ENCODE measurements at regions not wholly inside any gene's neighbourhood (a gene's known extent, or its start where the extent isn't known, plus 50 kb on each side); places are given as distances from the start of the nearest gene placed in this dataset.

DNA sequence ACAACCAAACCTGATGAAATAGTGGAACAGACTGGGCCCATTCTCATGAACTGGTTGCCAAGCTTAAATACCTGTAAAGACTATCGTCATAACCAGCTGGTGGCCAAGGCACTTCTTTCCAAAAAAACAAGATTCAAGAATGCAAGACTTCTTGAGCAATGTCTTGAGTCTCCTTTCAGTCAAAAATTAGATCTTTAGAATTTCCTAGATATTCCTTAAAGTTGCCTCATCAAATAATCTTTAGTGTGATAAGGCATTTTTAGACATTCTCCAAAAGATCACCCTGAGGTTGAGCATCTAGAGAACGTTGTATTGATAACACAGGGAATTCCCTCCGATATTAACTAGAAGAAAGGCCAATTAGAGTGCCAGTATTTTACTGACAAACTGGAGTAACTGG is 236.4 kb upstream of the MEX3C start:
- Mint-ChIP-seq H3K36me3 (ENCODE audit: insufficient read depth) (no peaks in the 10 kb centered on the region), H3K4me3 (no peak overlapping the region), H3K27me3 (ENCODE audit: low read depth) (peaks cover 19% of the 10 kb centered on the region), H3K9me3 (no peaks in the 10 kb centered on the region), H3K4me1 (ENCODE audit: low read depth) (no peaks in the 10 kb centered on the region)
- ATAC-seq, result no peak
- no peak for DNase-seq

- Mint-ChIP-seq H3K4me3 (no peak overlapping the region), H3K4me1 (ENCODE audit: low read depth) (no peaks in the 10 kb centered on the region), H3K36me3 (ENCODE audit: insufficient read depth) (no peaks in the 10 kb centered on the region), H3K27me3 (ENCODE audit: low read depth) (peaks cover 21% of the 10 kb centered on the region), H3K9me3 (no peaks in the 10 kb centered on the region)
- ATAC-seq, result no peak
- no peak for DNase-seq
Measured at GRCh38 chr18:51437280-51438271, 240.1 kb upstream of the MEX3C start.

DNA sequence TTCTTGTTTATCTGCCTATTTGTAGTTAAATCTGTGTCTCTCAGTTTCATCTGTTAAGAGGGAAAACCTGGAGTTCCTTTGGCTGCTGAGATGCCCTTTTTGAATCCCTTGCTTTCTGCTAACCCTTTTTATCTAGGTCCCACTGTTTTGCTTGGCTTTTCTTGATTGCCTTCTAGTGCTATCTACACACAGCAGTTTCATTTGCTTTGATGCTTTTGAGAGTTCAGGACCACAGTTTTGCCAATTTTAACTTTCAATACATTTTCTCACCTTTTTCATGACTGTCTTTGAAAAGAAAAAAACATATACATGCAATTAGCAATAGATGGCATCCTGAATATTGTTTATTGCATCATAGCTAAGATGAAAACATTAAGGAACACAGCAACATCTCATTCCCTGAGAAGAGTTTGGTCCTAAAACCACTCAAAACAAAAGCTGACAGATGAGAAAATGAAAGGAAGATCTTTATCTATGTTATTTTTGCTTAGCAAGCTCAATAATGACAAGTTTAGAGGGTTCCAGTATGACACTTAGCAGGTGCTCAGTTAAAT is 241.4 kb upstream of the MEX3C start:
- ATAC-seq (no peak), DNase-seq (no peak)
- Mint-ChIP-seq H3K4me3 (no peak overlapping the region), H3K9me3 (no peaks in the 10 kb centered on the region), H3K36me3 (ENCODE audit: insufficient read depth) (no peaks in the 10 kb centered on the region), H3K4me1 (ENCODE audit: low read depth) (no peaks in the 10 kb centered on the region), H3K27me3 (ENCODE audit: low read depth) (peaks cover 23% of the 10 kb centered on the region)

DNA sequence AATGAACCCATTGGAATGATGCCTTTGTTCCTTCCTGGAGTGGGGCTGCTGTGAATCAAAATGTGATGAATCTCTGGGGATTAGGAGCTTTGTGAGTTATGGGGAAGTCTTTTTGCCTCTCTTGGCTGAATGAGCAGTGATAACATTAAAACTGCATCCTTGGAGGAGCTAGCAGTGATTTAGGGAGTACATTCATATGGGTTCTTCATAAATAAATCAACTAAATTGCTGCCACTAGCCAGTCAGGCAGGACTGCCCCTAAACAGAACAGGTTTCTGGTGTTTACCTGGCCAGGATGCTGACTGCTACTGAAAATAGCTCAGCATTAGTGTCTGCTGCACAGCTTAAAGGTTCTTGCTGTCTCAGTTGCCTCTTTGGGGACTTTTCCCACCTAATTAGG is 244.5 kb upstream of the MEX3C start:
- H3K9me3 Mint-ChIP-seq, result no peaks in the 10 kb centered on the region
- ATAC-seq, result no peak
- peaks cover 18% of the 10 kb centered on the region for H3K27me3 Mint-ChIP-seq (ENCODE audit: low read depth)
- H3K4me3 Mint-ChIP-seq, result no peak overlapping the region
- no peak for DNase-seq
- H3K36me3 Mint-ChIP-seq (ENCODE audit: insufficient read depth), result no peaks in the 10 kb centered on the region
- H3K4me1 Mint-ChIP-seq (ENCODE audit: low read depth), result no peaks in the 10 kb centered on the region

GRCh38 chr18:51446571-51447210 is 249.2 kb upstream of the MEX3C start:
- ATAC-seq, result no peak
- DNase-seq, result no peak
- H3K36me3 Mint-ChIP-seq (ENCODE audit: insufficient read depth), result no peaks in the 10 kb centered on the region
- no peaks in the 10 kb centered on the region for H3K9me3 Mint-ChIP-seq
- no peaks in the 10 kb centered on the region for H3K4me1 Mint-ChIP-seq (ENCODE audit: low read depth)
- peaks cover 5% of the 10 kb centered on the region for H3K27me3 Mint-ChIP-seq (ENCODE audit: low read depth)
- H3K4me3 Mint-ChIP-seq, result no peak overlapping the region

GRCh38 chr18:51447351-51448342 is 250.2 kb upstream of the MEX3C start:
- ATAC-seq (no peak), DNase-seq (no peak)
- Mint-ChIP-seq H3K36me3 (ENCODE audit: insufficient read depth) (no peaks in the 10 kb centered on the region), H3K4me3 (no peak overlapping the region), H3K4me1 (ENCODE audit: low read depth) (no peaks in the 10 kb centered on the region), H3K27me3 (ENCODE audit: low read depth) (peaks cover 4% of the 10 kb centered on the region), H3K9me3 (no peaks in the 10 kb centered on the region)

DNA sequence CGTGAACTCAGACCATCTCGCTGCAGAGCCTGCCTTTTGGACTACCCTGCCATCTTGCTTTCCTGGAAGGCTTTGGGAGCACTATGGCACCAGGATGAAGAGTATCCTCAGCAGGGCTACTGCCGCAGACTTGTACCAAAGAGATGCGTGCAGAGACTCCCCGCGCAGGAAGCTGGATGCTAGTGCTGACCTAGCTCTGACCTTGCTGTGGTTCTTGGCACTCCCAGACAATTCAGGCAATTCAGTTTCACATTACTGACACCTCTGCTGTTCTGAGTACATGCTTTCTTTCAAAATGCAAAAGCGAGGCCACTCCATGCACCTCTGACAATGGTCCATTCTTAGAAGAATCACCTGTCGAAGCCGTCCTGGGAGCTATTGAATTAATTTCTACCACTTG is 251.5 kb upstream of the MEX3C start:
- H3K4me1 Mint-ChIP-seq (ENCODE audit: low read depth), result no peaks in the 10 kb centered on the region
- no peaks in the 10 kb centered on the region for H3K36me3 Mint-ChIP-seq (ENCODE audit: insufficient read depth)
- ATAC-seq (no peak), DNase-seq (no peak)
- H3K9me3 Mint-ChIP-seq, result no peaks in the 10 kb centered on the region
- H3K4me3 Mint-ChIP-seq, result no peak overlapping the region
- no peaks in the 10 kb centered on the region for H3K27me3 Mint-ChIP-seq (ENCODE audit: low read depth)

DNA sequence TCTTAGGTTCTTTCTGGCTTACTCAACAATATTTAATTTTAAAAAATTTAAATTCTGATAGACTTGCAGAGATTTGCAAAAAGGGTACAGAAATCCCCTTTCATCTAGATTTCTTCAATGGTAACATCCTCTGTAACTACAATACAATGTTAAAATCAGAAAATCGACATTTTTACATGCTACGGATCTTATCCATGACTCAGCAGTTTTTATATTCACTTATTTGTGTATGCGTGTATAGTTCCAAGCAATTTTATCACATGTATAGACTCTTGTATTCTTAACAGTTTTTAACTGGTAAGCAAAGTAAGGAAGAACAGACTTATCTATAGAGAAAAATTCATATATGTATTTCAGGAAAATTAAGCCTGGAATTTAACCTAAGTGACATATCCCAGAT is 256.1 kb upstream of the MEX3C start:
- Mint-ChIP-seq H3K36me3 (ENCODE audit: insufficient read depth) (no peaks in the 10 kb centered on the region), H3K9me3 (no peaks in the 10 kb centered on the region), H3K4me1 (ENCODE audit: low read depth) (no peaks in the 10 kb centered on the region), H3K27me3 (ENCODE audit: low read depth) (peaks cover 4% of the 10 kb centered on the region), H3K4me3 (no peak overlapping the region)
- DNase-seq, result no peak
- no peak for ATAC-seq

GRCh38 chr18:51458861-51459260 is 261.4 kb upstream of the MEX3C start:
- no peak for DNase-seq
- no peaks in the 10 kb centered on the region for H3K4me1 Mint-ChIP-seq (ENCODE audit: low read depth)
- no peaks in the 10 kb centered on the region for H3K9me3 Mint-ChIP-seq
- ATAC-seq, result no peak
- H3K27me3 Mint-ChIP-seq (ENCODE audit: low read depth), result peaks cover 4% of the 10 kb centered on the region
- H3K4me3 Mint-ChIP-seq, result no peak overlapping the region
- no peaks in the 10 kb centered on the region for H3K36me3 Mint-ChIP-seq (ENCODE audit: insufficient read depth)

DNA sequence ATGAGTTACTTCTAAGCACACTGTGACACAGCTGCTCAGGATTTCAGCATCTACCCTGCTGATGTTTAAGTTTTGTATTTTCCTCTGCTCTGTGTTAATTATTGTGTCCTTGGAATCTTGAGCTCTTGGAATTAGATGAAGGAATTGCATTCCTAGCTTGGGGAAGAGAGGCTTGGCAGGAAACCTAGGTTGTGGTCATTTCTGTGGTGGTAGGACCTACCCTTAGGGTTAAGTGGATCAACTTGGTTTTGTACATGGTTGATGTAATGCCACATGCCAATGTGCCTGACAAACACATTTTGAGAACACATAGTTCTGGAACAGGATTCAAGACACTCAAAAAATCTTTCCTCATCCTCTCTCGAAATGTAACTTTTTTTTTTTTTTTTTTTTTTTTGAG is 264.5 kb upstream of the MEX3C start:
- DNase-seq, result no peak
- H3K9me3 Mint-ChIP-seq, result no peaks in the 10 kb centered on the region
- H3K4me3 Mint-ChIP-seq, result no peak overlapping the region
- no peaks in the 10 kb centered on the region for H3K4me1 Mint-ChIP-seq (ENCODE audit: low read depth)
- ATAC-seq, result no peak
- H3K36me3 Mint-ChIP-seq (ENCODE audit: insufficient read depth), result no peaks in the 10 kb centered on the region
- H3K27me3 Mint-ChIP-seq (ENCODE audit: low read depth), result peaks cover 5% of the 10 kb centered on the region

DNA sequence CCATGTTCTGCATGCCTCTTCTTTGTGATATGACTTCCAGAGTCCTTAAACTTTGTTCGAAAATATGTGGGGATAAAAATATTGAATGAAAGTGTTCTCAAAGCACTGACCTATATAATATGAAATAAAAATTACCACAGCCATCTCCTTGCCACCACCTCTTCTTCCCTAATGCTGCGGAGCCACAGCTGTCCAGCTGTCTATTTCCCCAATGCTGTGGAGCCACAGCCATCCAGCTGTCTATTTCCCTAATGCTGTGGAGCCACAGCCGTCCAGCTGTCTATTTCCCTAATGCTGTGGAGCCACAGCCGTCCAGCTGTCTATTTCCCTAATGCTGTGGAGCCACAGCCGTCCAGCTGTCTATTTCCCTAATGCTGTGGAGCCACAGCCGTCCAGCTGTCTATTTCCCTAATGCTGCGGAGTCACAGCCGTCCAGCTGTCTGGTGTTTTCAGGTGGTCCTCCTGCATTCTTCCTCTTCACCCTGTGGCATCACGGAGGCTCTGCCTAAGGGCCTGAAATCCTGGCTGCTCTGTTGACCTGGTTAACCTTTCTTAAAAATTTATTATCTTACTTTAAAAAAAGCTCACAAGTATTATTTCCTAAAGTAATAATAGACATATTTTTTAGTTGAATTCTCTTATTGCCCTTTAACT is 266.1 kb upstream of the MEX3C start:
- no peak overlapping the region for H3K4me3 Mint-ChIP-seq
- peaks cover 5% of the 10 kb centered on the region for H3K27me3 Mint-ChIP-seq (ENCODE audit: low read depth)
- H3K9me3 Mint-ChIP-seq, result no peaks in the 10 kb centered on the region
- no peaks in the 10 kb centered on the region for H3K4me1 Mint-ChIP-seq (ENCODE audit: low read depth)
- DNase-seq, result no peak
- no peaks in the 10 kb centered on the region for H3K36me3 Mint-ChIP-seq (ENCODE audit: insufficient read depth)
- ATAC-seq, result no peak

- ATAC-seq, result no peak
- H3K36me3 Mint-ChIP-seq (ENCODE audit: insufficient read depth), result no peaks in the 10 kb centered on the region
- H3K27me3 Mint-ChIP-seq (ENCODE audit: low read depth), result peaks cover 7% of the 10 kb centered on the region
- no peak overlapping the region for H3K4me3 Mint-ChIP-seq
- no peak for DNase-seq
- H3K9me3 Mint-ChIP-seq, result no peaks in the 10 kb centered on the region
- H3K4me1 Mint-ChIP-seq (ENCODE audit: low read depth), result no peaks in the 10 kb centered on the region
Measured at GRCh38 chr18:51478908-51479307, 281.4 kb upstream of the MEX3C start.

DNA sequence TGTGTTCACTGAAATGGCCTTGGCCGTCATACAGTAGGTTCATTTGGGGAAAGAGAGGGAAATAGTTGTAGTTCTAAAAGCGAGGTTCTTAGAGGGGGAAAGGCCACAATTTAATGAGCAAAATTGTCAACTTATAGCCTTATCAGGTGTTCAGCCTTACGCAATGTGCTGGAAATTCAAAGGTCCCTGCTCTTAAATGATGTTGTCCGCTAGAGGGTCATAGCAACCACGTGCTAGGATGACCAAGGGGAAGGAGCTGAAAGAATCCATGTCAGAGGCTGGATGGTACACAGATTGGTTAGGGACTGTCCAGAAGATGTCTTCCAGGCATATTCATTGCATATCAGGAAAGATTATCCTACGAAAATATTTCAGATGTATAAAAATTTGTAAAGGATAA is 282.3 kb upstream of the MEX3C start:
- ATAC-seq (no peak), DNase-seq (no peak)
- no peak overlapping the region for H3K4me3 Mint-ChIP-seq
- no peaks in the 10 kb centered on the region for H3K9me3 Mint-ChIP-seq
- no peaks in the 10 kb centered on the region for H3K36me3 Mint-ChIP-seq (ENCODE audit: insufficient read depth)
- H3K4me1 Mint-ChIP-seq (ENCODE audit: low read depth), result no peaks in the 10 kb centered on the region
- H3K27me3 Mint-ChIP-seq (ENCODE audit: low read depth), result peaks cover 7% of the 10 kb centered on the region

Data from activated T-cell treated with anti-CD3 and anti-CD28 coated beads, Interleukin-2, amount 50 U/mL, for 4 hours (primary cell).